GM19395 (cell line): ENCODE measurements at regions not wholly inside any gene's neighbourhood (a gene's known extent, or its start where the extent isn't known, plus 50 kb on each side); places are given as distances from the start of the nearest gene placed in this dataset.
"Not testable (repeated sequence)": the region's sequence is repeated elsewhere in the genome, so short reads cannot be mapped to it uniquely, and the experiment has no call there.

Source experiments
- ATAC-seq: cut with Tn5 transposase; IDR thresholded peaks from one replicate; pipeline ENCODE4 v1.9.1; 2021; ENCODE audit warnings: mild to moderate bottlenecking, moderate library complexity; ENCODE audit not compliant: unreplicated experiment

GRCh38 chr5:110812639-110813038 is 73.8 kb downstream of the SLC25A46 start:
- ATAC-seq: no peak

- ATAC-seq: no peak
These were observed 77.3 kb downstream of the SLC25A46 start for GRCh38 chr5:110815916-110816605.

DNA sequence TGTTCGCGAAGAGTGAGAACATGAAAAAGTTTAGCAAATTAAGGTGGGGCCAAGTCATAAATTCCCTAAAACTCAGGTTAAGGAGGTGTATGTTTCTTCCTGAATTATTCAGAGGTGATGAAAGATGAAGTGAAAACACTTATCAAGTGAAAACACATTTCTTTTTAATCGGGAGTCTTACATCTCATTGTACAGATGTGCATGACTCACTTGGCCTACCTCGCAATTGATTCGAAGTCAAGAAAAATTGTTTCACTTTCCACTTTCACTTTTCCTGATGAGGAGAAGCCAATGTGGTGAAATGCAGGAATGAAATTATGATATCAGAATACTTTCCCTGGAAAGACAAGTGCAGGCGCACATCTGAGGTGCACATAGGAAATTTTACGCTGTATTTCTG is 78.7 kb downstream of the SLC25A46 start:
- no peak for ATAC-seq

GRCh38 chr5:110823571-110823970 is 84.8 kb downstream of the SLC25A46 start:
- no peak for ATAC-seq

DNA sequence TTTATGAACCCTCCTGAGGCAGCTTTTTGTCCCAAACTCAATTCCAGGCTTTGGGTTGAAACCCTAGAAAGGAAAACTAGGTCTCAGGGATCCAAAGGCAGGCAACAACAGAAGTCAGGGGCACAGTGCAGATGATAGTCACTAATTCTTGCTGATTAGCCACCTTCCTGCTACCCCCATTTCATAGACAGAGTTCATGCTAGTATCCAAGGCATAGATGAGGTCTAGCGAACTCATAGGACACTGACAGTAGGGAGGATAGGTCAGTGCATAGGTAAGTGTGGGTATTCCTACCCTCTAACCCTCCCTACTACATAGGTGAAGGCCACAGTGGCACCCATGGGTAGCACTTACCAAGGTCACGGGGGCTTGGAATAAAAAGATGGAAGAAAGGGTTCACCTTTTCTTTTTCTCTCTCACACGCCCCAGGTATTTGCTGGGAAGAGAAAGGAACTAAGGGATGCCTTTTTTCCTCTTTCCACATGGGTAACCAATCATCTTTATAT is 86.2 kb downstream of the SLC25A46 start:
- no peak for ATAC-seq

- ATAC-seq: peak; percentile 79
These were observed 93.9 kb downstream of the SLC25A46 start for GRCh38 chr5:110832683-110833082.

GRCh38 chr5:110834933-110835332 is 96.1 kb downstream of the SLC25A46 start:
- not testable (repeated sequence) for ATAC-seq

DNA sequence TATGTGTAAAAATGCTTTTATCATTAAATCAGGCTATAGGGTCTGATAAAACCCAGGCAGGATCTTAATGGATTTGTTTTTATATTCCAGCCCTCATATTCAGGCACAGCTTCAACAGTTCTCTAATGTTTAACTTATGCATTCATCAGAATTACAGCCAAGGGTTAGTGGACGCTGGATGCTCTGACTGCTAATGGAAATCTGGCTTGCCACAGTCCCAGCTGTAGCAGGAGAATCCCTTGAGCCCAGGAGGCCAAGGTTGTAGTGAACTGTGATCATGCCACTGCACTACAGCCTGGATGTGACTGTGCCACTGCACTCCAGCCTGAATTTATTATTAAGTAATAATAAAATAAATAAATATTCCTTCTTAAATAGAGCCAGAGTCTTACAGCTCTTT is 98.0 kb downstream of the SLC25A46 start:
- no peak for ATAC-seq

DNA sequence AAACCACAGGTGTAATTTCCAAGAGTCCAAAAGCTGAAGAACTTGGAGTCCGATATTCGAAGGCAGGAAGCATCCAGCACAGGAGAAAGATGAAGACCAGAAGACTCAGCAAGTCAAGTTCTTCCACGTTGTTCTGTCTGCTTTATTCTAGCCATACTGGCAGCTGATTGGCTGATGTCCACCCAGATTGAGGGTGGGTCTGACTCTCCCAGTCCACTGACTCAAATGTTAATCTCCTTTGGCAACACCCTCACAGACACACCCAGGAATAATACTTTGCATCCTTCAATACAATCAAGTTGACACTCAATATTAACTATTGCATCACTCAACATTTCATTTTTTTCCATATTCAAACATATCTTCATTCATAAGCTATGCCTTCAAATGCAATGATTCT is 99.5 kb downstream of the SLC25A46 start:
- not testable (repeated sequence) for ATAC-seq

DNA sequence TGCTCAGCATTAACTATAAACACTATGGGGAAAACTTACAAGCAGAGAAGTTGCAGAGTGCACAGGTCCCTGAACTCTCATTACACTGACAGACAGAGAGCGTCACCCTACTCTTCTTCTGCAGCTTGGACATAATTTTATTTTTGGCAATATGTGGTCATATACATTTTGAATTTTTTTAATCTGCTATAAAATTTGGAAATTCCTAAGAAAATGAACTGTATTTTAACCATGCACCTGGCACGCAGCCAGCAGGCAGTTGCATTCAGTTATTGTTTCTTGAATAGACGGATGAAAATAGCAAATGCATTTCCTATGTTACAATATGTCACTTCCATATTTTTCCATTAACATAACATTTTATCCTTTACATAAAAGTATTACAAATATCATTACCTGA is 100.2 kb downstream of the SLC25A46 start:
- ATAC-seq: no peak

GRCh38 chr5:110840347-110840960 is 101.6 kb downstream of the SLC25A46 start:
- ATAC-seq: no peak

DNA sequence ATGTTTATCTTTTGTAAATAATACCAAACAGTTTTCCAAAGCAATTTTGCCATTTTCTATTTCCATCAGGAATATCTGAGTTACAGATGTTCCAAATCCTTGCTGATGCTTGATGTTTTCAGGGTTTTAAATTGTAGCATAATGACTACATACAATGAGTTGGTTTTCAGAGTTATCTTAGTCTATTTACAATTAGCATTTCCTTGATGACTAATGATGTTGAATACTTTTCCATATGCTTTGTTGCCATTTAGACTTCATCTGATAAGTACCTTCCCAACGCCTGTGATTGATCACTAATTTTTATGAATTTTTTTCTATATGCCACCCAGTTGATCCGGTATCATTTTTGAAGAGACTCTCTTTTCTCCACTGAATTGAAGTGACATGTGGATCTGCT is 102.3 kb downstream of the SLC25A46 start:
- no peak for ATAC-seq

DNA sequence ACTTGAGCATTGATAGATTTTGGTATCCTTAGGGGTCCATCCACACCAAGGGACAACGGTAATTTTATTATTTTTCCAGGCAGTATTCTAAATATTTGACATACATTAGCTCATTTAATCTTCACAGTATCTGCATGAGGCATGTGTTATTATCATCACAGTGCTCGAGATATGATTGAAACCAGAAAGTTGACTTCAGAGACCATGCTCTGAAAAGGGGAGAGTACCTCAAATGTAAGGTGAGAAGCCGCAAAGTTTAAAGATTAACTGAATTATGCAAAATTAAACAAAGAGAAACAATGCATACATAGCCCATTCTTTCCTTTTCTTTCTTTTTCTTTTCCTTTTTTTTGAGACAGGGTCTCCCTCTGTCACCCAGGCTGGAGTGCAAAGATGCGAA is 104.1 kb downstream of the SLC25A46 start:
- ATAC-seq: no peak

DNA sequence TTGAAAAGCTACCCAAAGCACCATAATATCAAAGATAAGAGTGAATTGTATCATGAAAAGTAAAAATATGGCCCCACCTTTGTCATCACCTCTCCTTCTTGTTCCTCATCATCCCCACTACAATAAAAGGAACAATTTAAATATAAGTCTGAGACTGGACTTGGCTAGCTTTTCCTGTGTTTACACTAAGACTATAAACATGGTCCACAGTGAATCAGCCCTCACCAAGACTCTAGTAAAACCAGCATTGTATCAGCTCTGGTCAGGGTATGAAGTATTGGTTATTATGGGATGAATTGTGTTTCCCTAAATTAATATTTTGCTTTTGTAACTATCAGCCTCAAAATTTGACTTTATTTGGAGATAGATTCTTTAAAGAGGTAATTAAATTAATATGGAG is 105.4 kb downstream of the SLC25A46 start:
- no peak for ATAC-seq

DNA sequence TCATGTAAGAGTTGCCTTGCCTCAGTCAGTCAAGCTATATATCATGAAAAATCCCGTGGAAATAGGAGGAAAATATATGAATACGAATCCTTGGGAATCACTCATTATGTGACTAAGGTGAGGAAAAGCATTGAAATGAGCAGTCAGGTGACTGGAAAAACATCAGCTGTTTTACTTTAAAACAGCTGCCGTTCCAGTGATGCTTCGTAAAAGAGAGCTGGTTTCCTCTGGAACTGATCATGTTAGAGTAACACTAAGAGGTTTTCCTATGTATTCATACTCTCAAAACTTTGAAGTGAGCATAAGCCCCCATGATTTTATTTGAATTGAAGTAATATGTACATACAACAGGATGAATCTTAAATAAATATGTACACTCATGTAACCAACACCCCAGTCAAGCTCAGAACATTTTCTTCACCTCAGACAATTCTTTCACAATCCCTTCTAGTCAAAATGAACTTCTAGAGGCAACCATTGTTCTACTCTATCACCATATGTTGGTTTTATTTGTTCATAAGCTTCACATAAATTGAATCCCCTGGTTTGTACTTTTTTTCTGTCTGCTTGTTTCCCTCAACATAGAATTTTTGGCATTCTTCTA is 107.7 kb downstream of the SLC25A46 start:
- no peak for ATAC-seq

DNA sequence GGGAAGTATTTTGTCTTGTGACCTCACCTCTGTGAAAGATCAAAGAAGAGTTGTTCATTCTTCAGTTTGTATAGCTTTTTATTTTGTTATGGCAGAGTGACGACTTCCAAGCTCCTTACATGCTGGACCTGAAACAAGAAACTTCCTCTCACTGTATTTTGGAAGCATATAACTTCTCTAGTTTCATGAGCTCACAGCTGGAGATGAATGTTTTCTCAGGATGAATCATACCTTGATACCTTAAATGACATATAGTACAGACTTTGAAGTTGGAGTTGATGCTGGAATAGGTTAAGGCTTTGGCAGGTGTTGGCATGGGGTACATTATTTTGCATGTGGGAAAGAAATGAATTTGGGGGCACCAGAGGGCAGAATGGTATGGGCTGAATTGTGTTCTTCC is 112.5 kb downstream of the SLC25A46 start:
- ATAC-seq: no peak

DNA sequence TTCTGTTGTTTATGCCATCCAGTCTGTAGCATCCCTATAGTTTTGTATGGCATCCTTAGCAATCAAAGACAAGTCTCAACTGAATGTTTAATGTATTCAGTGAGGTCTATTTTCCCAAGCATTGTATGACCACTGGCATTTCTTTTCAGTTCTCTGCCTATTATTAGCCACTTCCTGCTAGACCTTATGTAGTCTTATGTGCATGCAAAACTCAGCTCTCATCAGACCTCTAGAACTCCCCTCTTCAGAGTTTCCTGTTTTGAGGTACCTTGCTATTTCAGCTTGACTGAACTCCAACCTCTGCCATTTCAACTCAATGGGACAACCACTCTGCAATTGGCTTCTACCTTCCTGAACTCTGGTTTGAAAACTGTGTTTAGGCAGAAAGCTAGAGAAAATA is 113.2 kb downstream of the SLC25A46 start:
- peak; percentile 98 for ATAC-seq

- ATAC-seq: no peak
These were observed 113.7 kb downstream of the SLC25A46 start for GRCh38 chr5:110852541-110852940.

- ATAC-seq: no peak
These were observed 114.5 kb downstream of the SLC25A46 start for GRCh38 chr5:110853267-110853666.

- ATAC-seq: no peak
These were observed 115.4 kb downstream of the SLC25A46 start for GRCh38 chr5:110854200-110854599.

GRCh38 chr5:110855961-110856360 is 117.2 kb downstream of the SLC25A46 start:
- no peak for ATAC-seq

- ATAC-seq: no peak
These were observed 126.7 kb downstream of the SLC25A46 start for GRCh38 chr5:110865400-110866094.
